Activated CD4-positive, alpha-beta T cell treated with anti-CD3 and anti-CD28 coated beads, Interleukin-2, amount 50 U/mL, for 1 hour (primary cell): ENCODE measurements at regions not wholly inside any gene's neighbourhood (a gene's known extent, or its start where the extent isn't known, plus 50 kb on each side); places are given as distances from the start of the nearest gene placed in this dataset.

Source experiments
- DNase-seq: peaks from one replicate; pipeline ENCODE4 v3.0.0-alpha.2; 2020

GRCh38 chr3:164539215-164539614 is 539.1 kb downstream of the SI start:
- DNase-seq: no peak

- DNase-seq: no peak
Observed at GRCh38 chr3:164537485-164537884, 540.8 kb downstream of the SI start.

- no peak for DNase-seq
Observed at GRCh38 chr3:164533275-164533674, 545.0 kb downstream of the SI start.

- DNase-seq: no peak
Observed at GRCh38 chr3:164526250-164526649, 552.0 kb downstream of the SI start.

- DNase-seq: no peak
Observed at GRCh38 chr3:164524201-164524600, 554.1 kb downstream of the SI start.

GRCh38 chr3:164522073-164522763 is 556.1 kb downstream of the SI start:
- DNase-seq: no peak

- no peak for DNase-seq
Observed at GRCh38 chr3:164521644-164522043, 556.7 kb downstream of the SI start.

GRCh38 chr3:164521139-164521538 is 557.2 kb downstream of the SI start:
- DNase-seq: no peak

GRCh38 chr3:164515256-164515655 is 563.0 kb downstream of the SI start:
- no peak for DNase-seq

GRCh38 chr3:164514576-164514975 is 563.7 kb downstream of the SI start:
- no peak for DNase-seq

GRCh38 chr3:164507886-164508285 is 570.4 kb downstream of the SI start:
- no peak for DNase-seq

GRCh38 chr3:164498917-164499316 is 579.4 kb downstream of the SI start:
- DNase-seq: no peak

GRCh38 chr3:164488893-164489292 is 589.4 kb downstream of the SI start:
- no peak for DNase-seq

- DNase-seq: no peak
Observed at GRCh38 chr3:164486150-164486549, 592.1 kb downstream of the SI start.

GRCh38 chr3:164479978-164480377 is 598.3 kb downstream of the SI start:
- no peak for DNase-seq

- no peak for DNase-seq
Observed at GRCh38 chr3:164479406-164479805, 598.9 kb downstream of the SI start.

- no peak for DNase-seq
Observed at GRCh38 chr3:164478323-164478722, 600.0 kb downstream of the SI start.

- no peak for DNase-seq
Observed at GRCh38 chr3:164477403-164477802, 600.9 kb downstream of the SI start.

GRCh38 chr3:164476631-164477030 is 601.7 kb downstream of the SI start:
- no peak for DNase-seq

- no peak for DNase-seq
Observed at GRCh38 chr3:164470471-164470870, 607.8 kb downstream of the SI start.

- DNase-seq: no peak
Observed at GRCh38 chr3:164468055-164468454, 610.2 kb downstream of the SI start.

- DNase-seq: no peak
Observed at GRCh38 chr3:164467007-164467406, 611.3 kb downstream of the SI start.

- DNase-seq: no peak
Observed at GRCh38 chr3:164465172-164465571, 613.1 kb downstream of the SI start.

GRCh38 chr3:164460851-164461250 is 617.4 kb downstream of the SI start:
- DNase-seq: no peak

- DNase-seq: no peak
Observed at GRCh38 chr3:164459521-164460151, 618.7 kb downstream of the SI start.
